Neural progenitor cell (in vitro differentiated cells): ENCODE measurements at regions not wholly inside any gene's neighbourhood (a gene's known extent, or its start where the extent isn't known, plus 50 kb on each side); places are given as distances from the start of the nearest gene placed in this dataset.

Source experiments
- CTCF ChIP-seq: fragments of 200-600 bp; sonication (generic); IDR thresholded peaks from 2 replicates; pipeline ENCODE4 v1.5.1; 2017; ENCODE audit warnings: antibody characterized with exemption, mild to moderate bottlenecking
- EZH2 ChIP-seq: fragments of 200-600 bp; sonication (generic); IDR thresholded peaks from 2 replicates; pipeline ENCODE4 v1.6.1; 2017; ENCODE audit warnings: antibody characterized with exemption, mild to moderate bottlenecking, moderate library complexity
- EZH2phosphoT487 ChIP-seq: fragments of 200-600 bp; sonication (generic); IDR thresholded peaks from 2 replicates; pipeline ENCODE4 v1.6.1; 2017; ENCODE audit warnings: antibody characterized with exemption

DNA sequence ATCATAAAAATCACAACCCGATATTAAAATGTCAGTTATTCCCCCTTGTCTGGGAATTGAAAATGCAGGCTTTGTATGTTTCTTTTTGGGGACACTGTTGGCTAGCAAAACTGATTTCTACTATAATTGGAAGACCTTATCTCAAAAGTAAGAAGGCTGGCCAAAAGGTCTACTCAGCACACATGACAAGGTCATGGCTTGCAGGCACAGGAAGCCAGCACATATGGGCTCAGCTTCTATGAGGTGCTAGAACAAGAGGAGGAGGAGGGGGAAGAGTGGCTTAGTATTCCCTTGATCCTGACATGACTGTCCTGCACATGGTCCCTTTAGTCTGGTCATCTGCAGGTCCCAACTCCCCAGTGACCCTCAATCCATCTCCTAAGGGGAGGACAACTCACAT is 681.2 kb downstream of the SQOR start:
- TF ChIP-seq CTCF (no peak), EZH2 (no peak), EZH2phosphoT487 (no peak)
